ENCODE measurements at regions not wholly inside any gene's neighbourhood (a gene's known extent, or its start where the extent isn't known, plus 50 kb on each side); places are given as distances from the start of the nearest gene placed in this dataset.

DNA sequence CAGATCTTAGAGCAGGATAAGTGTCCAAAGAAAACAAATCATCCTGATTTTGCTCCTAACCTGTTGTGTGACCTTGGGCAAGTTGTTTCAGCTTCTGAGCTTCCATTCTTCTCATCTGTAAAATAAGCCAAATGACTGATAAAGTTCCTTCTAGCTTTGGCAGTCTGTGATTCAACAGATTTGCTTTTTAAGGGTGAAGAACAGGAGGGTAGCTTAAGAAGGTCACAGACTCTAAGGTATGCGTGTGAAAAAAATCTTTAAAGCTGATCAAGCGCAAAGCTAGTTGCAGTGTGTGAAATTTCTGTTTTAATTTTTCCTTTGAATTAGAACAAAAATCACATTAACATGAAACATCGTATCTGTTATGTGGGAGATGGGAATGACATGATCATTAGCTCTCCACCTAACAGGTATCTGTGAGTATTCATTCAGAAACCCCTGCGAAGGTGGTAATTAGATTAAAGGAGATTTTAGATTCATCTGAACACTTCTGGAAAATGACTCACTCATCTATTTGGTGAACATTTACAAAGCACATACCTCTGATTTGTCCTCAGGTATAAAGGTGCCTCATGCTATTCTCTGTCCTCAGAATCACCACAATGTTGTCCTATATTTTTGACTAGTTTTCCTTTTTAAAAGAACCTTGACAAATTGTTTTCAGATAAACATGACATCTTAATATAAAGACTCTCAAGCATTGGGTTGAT, 131.9 kb upstream of the CPM start:
- TF ChIP-seq ZNF629 (tag by site-specific recombination; IDR thresholded peaks at IDR 0.05) (no peak), ZNF341 (tag by site-specific recombination; IDR thresholded peaks at IDR 0.05; ENCODE audit: low read depth) (no peak), ZNF16 (tag by site-specific recombination; IDR thresholded peaks at IDR 0.05; ENCODE audit: low read depth) (no peak), GLI4 (tag by site-specific recombination; IDR thresholded peaks at IDR 0.05) (no peak)
- TF ChIP-seq, protein P1, sequence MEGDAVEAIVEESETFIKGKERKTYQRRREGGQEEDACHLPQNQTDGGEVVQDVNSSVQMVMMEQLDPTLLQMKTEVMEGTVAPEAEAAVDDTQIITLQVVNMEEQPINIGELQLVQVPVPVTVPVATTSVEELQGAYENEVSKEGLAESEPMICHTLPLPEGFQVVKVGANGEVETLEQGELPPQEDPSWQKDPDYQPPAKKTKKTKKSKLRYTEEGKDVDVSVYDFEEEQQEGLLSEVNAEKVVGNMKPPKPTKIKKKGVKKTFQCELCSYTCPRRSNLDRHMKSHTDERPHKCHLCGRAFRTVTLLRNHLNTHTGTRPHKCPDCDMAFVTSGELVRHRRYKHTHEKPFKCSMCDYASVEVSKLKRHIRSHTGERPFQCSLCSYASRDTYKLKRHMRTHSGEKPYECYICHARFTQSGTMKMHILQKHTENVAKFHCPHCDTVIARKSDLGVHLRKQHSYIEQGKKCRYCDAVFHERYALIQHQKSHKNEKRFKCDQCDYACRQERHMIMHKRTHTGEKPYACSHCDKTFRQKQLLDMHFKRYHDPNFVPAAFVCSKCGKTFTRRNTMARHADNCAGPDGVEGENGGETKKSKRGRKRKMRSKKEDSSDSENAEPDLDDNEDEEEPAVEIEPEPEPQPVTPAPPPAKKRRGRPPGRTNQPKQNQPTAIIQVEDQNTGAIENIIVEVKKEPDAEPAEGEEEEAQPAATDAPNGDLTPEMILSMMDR (tag by site-specific recombination; IDR thresholded peaks at IDR 0.05), result no peak
- TF ChIP-seq, protein P2, sequence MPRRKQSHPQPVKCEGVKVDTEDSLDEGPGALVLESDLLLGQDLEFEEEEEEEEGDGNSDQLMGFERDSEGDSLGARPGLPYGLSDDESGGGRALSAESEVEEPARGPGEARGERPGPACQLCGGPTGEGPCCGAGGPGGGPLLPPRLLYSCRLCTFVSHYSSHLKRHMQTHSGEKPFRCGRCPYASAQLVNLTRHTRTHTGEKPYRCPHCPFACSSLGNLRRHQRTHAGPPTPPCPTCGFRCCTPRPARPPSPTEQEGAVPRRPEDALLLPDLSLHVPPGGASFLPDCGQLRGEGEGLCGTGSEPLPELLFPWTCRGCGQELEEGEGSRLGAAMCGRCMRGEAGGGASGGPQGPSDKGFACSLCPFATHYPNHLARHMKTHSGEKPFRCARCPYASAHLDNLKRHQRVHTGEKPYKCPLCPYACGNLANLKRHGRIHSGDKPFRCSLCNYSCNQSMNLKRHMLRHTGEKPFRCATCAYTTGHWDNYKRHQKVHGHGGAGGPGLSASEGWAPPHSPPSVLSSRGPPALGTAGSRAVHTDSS (tag by site-specific recombination; IDR thresholded peaks at IDR 0.05), result no peak
- TF ChIP-seq, protein P3, sequence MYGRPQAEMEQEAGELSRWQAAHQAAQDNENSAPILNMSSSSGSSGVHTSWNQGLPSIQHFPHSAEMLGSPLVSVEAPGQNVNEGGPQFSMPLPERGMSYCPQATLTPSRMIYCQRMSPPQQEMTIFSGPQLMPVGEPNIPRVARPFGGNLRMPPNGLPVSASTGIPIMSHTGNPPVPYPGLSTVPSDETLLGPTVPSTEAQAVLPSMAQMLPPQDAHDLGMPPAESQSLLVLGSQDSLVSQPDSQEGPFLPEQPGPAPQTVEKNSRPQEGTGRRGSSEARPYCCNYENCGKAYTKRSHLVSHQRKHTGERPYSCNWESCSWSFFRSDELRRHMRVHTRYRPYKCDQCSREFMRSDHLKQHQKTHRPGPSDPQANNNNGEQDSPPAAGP (tag by site-specific recombination; IDR thresholded peaks at IDR 0.05), result no peak
- TF ChIP-seq, protein P4, sequence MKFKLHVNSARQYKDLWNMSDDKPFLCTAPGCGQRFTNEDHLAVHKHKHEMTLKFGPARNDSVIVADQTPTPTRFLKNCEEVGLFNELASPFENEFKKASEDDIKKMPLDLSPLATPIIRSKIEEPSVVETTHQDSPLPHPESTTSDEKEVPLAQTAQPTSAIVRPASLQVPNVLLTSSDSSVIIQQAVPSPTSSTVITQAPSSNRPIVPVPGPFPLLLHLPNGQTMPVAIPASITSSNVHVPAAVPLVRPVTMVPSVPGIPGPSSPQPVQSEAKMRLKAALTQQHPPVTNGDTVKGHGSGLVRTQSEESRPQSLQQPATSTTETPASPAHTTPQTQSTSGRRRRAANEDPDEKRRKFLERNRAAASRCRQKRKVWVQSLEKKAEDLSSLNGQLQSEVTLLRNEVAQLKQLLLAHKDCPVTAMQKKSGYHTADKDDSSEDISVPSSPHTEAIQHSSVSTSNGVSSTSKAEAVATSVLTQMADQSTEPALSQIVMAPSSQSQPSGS (tag by site-specific recombination; IDR thresholded peaks at IDR 0.05; ENCODE audit: low read depth), result no peak

Measured in HEK293 (cell line).